Omental fat pad (tissue), 3 donors: ENCODE measurements at regions not wholly inside any gene's neighbourhood (a gene's known extent, or its start where the extent isn't known, plus 50 kb on each side); places are given as distances from the start of the nearest gene placed in this dataset.

Experiments used
- ATAC-seq: fragments of 150-250 bp; one replicate; pipeline ENCODE4 v1.9.1; 2016; ENCODE audit warnings: mild to moderate bottlenecking, moderate library complexity; ENCODE audit not compliant: low FRiP score
- DNase-seq: peaks from one replicate; pipeline ENCODE4 v3.0.0-alpha.2; 2019; ENCODE audit warnings: low spot score
- TF ChIP-seq, protein P1 (sequence below), 3 donors: fragments of 450-650 bp; IDR thresholded peaks; one replicate each; pipeline ENCODE4 v1.5.1; 2016 to 2017; ENCODE audit warnings: antibody characterized with exemption in 3 of 3, mild to moderate bottlenecking in 3 of 3, moderate library complexity in 2 of 3

DNA sequence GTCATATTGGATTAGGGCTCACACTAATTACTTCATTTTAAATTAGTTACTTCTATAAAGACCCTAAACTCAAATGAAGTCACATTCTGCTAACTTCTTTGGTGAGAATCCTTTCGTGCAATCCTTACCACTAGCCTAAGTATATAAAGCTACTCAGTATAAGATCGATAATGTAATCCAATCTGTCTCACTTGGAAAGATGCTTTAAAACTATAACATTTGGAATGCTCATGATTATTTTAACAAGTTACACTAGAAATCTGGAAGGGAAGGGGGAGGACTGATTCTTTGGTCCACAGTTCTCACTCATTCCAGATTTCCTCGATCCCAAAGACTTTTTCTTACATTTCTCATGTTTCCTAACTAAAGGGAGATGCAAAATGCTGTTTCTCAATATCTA, 336.4 kb upstream of the SLIT2 start:
- TF ChIP-seq, protein P1, sequence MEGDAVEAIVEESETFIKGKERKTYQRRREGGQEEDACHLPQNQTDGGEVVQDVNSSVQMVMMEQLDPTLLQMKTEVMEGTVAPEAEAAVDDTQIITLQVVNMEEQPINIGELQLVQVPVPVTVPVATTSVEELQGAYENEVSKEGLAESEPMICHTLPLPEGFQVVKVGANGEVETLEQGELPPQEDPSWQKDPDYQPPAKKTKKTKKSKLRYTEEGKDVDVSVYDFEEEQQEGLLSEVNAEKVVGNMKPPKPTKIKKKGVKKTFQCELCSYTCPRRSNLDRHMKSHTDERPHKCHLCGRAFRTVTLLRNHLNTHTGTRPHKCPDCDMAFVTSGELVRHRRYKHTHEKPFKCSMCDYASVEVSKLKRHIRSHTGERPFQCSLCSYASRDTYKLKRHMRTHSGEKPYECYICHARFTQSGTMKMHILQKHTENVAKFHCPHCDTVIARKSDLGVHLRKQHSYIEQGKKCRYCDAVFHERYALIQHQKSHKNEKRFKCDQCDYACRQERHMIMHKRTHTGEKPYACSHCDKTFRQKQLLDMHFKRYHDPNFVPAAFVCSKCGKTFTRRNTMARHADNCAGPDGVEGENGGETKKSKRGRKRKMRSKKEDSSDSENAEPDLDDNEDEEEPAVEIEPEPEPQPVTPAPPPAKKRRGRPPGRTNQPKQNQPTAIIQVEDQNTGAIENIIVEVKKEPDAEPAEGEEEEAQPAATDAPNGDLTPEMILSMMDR (IDR thresholded peaks at IDR 0.05), result no peak
- no peak for ATAC-seq
- no peak for DNase-seq

DNA sequence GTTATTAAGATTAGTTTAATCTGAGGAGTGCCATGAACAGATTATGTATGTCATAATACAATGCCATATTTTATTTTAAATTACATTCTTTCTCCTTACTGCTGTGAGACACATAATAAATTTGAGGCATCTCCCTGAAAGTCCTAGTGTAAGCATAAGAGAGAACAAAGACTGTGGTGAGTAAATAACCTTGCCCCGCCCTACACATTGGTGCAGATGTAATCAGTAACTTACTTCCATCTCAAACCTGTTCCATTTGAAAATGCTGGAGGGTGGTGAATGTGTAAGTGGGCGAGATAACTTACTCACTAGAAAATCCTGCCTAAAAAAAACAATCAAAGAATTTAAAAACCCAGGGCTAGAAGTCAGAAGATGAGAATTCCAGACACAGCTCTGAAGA, 338.1 kb upstream of the SLIT2 start:
- ATAC-seq, result no peak
- TF ChIP-seq, protein P1 (IDR thresholded peaks at IDR 0.05), result no peak

DNA sequence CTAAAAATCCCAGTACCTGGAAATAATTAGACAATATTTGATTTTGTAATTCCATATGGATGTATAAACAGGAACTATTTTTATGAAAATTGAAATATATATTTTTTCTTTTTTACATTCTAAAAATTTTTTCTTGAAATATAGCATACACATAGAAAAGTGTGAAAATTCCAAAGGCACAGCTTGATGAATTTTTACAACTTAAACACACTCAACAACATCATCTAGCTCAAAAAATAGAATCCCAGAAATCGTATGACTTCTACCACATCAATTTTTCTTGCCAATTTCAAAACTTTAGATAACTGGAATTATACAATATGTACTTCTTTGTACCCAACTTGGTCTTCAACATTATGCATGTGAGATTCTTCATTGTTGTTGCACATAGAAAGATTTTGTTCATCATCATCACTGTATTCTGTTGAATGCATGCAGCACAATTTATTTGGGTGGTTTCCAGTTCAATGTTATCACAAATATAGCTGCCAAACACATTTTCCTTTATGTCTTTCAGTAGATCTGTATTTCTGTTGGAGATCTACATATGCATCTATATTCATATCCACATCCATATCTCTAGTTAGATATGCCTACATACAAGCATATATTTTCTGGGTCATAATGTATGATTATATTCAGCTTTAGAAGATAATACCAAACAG, 340.7 kb upstream of the SLIT2 start:
- TF ChIP-seq, protein P1 (IDR thresholded peaks at IDR 0.05), result no peak
- ATAC-seq (no peak), DNase-seq (no peak)

More for the DNA sequence above, 338.1 kb upstream of the SLIT2 start:
- no peak for DNase-seq

DNA sequence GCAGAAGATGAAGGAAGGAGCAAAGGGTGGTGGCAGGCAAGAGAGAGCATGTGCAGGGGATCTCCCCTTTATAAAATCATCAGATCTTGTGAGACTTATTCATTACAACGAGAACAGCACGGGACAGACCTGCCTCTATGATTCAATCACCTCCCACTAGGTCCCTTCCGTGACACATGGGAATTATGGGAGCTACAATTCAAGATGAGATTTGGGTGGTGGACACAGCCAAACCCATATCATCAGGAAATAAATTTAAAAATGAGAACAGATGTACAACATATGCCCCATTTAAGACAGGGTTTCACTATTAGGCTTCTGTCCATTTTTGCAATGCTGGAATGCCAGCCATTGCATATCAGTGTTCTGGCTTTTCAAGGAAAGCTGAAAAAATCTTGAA, 346.7 kb upstream of the SLIT2 start:
- ATAC-seq, result no peak
- TF ChIP-seq, protein P1 (IDR thresholded peaks at IDR 0.05), result no peak
- no peak for DNase-seq

DNA sequence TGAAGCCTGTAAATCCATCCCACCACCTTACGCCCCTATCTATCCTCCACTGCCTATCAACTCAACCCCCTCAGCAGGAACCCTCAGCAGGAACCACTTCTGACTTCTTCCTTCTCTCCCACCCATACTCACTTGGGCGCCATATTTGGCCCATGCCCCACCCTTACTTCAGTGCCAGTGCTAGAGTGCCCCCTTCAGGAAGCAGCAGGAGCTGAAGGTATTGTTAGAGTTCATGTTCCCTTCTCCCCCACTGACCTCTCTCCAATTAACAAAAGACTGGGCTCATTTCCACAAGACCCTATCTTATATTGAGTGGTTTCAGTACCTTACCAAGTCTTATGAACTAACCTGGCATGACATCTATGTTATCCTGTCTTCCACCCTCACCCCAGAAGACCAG, 363.1 kb upstream of the SLIT2 start:
- ATAC-seq (no peak), DNase-seq (no peak)
- TF ChIP-seq, protein P1 (IDR thresholded peaks at IDR 0.05), result no peak

DNA sequence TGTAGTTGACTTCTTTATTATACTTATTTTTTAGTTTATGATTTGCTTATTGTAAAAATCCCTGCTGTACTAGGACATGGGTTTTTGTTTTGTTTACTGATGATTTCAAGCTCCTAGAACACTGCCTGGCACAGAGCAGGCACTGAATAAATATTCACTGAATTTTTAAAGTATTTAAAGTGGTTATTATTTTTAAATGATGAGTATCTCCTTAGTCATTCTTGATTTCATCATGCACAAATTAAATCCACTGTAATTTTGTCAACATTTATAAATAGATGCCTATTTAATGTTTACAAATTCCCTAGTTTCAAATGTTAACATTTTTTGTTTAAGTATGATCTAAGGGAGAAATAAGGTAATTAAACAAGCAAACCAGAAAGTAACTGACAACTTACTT, 367.9 kb upstream of the SLIT2 start:
- TF ChIP-seq, protein P1 (IDR thresholded peaks at IDR 0.05), result no peak
- ATAC-seq, result no peak

DNA sequence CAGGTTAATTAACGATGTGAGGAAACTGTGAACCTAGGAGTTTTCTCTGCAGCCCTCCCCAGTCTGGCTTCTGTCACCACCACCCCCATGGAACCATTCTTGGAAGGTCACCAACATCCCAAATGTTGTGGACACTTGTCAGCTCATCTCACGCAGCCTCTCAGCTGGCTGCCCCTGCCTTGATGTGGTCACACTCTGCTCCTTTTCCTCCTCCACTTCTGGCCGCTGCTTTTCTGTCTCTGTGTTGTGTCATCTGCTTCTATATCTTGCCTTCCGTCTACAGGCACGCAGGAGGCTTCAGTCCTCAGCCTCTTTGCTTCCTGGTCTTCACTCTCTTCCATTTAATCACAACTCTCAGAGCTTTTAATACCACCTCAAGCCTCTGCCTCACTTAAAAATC, 371.5 kb upstream of the SLIT2 start:
- TF ChIP-seq, protein P1 (IDR thresholded peaks at IDR 0.05), result no peak
- ATAC-seq, result no peak
- no peak for DNase-seq

More for the DNA sequence above, 367.9 kb upstream of the SLIT2 start:
- no peak for DNase-seq
